H1 (cell line): ENCODE measurements at regions not wholly inside any gene's neighbourhood (a gene's known extent, or its start where the extent isn't known, plus 50 kb on each side); places are given as distances from the start of the nearest gene placed in this dataset.

Source experiments
- CTCF ChIA-PET: fragments of 300-600 bp; sonication (Branson Sonifier 250); formaldehyde crosslinking; loops from one replicate; lab custom pipeline; 2021; ENCODE audit not compliant: partially characterized antibody; lab: Charles Lee
- POLR2A ChIA-PET: fragments of 300-600 bp; sonication (Branson Sonifier 250); formaldehyde crosslinking; loops from one replicate; lab custom pipeline; 2021; ENCODE audit warnings: inconsistent platforms; ENCODE audit not compliant: partially characterized antibody; lab: Charles Lee
- DNase-seq, 2 experiments: peaks; one replicate each; pipeline versions ENCODE4 v3.0.0 to v3.0.0-alpha.2; 2010 to 2022; ENCODE audit warnings: low spot score in 2 of 2, low read depth in 1 of 2, mixed read lengths in 1 of 2
- FAIRE-seq: peaks from 2 replicates; lab custom pipeline; 2011; peaks lifted over from hg19 to GRCh38; lab: Jason Lieb, UNC
- H2AFZ ChIP-seq: 2 replicates; pipeline ENCODE4 v1.8.1; 2012; ENCODE audit warnings: low read length, inconsistent platforms
- H2AK5ac ChIP-seq: 2 replicates; pipeline ENCODE4 v1.6.1; 2013; ENCODE audit warnings: low read depth, low read length
- H2BK120ac ChIP-seq: replicated peaks from 2 replicates; pipeline ENCODE3; 2013; ENCODE audit warnings: low read depth, low read length, inconsistent platforms
- H2BK12ac ChIP-seq: 2 replicates; pipeline ENCODE4 v1.6.1; 2013; ENCODE audit warnings: low read depth, low read length
- H2BK15ac ChIP-seq: 2 replicates; pipeline ENCODE4 v1.6.1; 2013; ENCODE audit warnings: low read length
- H2BK20ac ChIP-seq: 2 replicates; pipeline ENCODE4 v1.6.1; 2013; ENCODE audit warnings: low read length
- H2BK5ac ChIP-seq: 2 replicates; pipeline ENCODE4 v1.6.1; 2013; ENCODE audit warnings: low read depth, low read length
- H3K14ac ChIP-seq: 2 replicates; pipeline ENCODE4 v1.6.1; 2013; ENCODE audit warnings: inconsistent platforms; ENCODE audit not compliant: insufficient read length
- H3K18ac ChIP-seq: 2 replicates; pipeline ENCODE4 v1.6.1; 2013; ENCODE audit warnings: low read length; ENCODE audit errors: extremely low read depth
- H3K23ac ChIP-seq: 2 replicates; pipeline ENCODE4 v1.6.1; 2013; ENCODE audit warnings: inconsistent platforms; ENCODE audit not compliant: insufficient read length
- H3K23me2 ChIP-seq: 2 replicates; pipeline ENCODE4 v1.6.1; 2013; ENCODE audit warnings: low read depth, low read length
- H3K27ac ChIP-seq: 2 replicates; pipeline ENCODE4 v1.6.1; 2011; ENCODE audit warnings: low read depth, low read length, inconsistent platforms
- H3K27me3 ChIP-seq, 4 experiments: replicated peaks in 1 of 4; 1 replicate in 1 of 4; 2 replicates in 3 of 4; pipeline versions ENCODE4 v1.6.1 to v1.8.1; 2011 to 2013; ENCODE audit warnings: low read length in 3 of 4, mild to moderate bottlenecking in 3 of 4, inconsistent platforms in 2 of 4, mixed read lengths in 2 of 4, moderate library complexity in 1 of 4; ENCODE audit not compliant: control insufficient read depth in 3 of 4, insufficient read depth in 3 of 4; ENCODE audit errors: extremely low read depth in 1 of 4
- H3K36me3 ChIP-seq, 4 experiments: 2 replicates each; pipeline versions ENCODE4 v1.6.1 to v1.8.1; 2011 to 2013; ENCODE audit warnings: mild to moderate bottlenecking in 4 of 4, low read length in 3 of 4, moderate library complexity in 2 of 4, control low read depth in 1 of 4, inconsistent platforms in 1 of 4; ENCODE audit not compliant: insufficient read depth in 4 of 4, control insufficient read depth in 2 of 4
- H3K4ac ChIP-seq: replicated peaks from 2 replicates; pipeline ENCODE3; 2013; ENCODE audit warnings: low read length, low read depth, mixed read lengths, inconsistent platforms; ENCODE audit not compliant: insufficient read length
- H3K4me1 ChIP-seq, 4 experiments: replicated peaks in 1 of 4; 1 replicate in 1 of 4; 2 replicates in 3 of 4; pipeline versions ENCODE4 v1.6.1 to v1.8.1; 2011 to 2013; ENCODE audit warnings: low read length in 3 of 4, inconsistent platforms in 2 of 4, mixed read lengths in 1 of 4; ENCODE audit not compliant: insufficient read depth in 4 of 4, control insufficient read depth in 3 of 4
- H3K4me2 ChIP-seq, 2 experiments: 2 replicates each; pipeline versions ENCODE4 v1.6.1 to v1.8.1; 2011 to 2013; ENCODE audit warnings: low read depth in 2 of 2, low read length in 2 of 2, control low read depth in 1 of 2, inconsistent platforms in 1 of 2, mild to moderate bottlenecking in 1 of 2; ENCODE audit not compliant: insufficient read depth in 1 of 2
- H3K4me3 ChIP-seq, 4 experiments: fragments of 200-600, 300-600 bp in 1 of 4; sonication (generic), shearing (Covaris generic), sonication (Bioruptor Twin) in 1 of 4; 2 replicates each; pipeline versions ENCODE4 v1.5.1 to v1.8.1; 2011 to 2016; ENCODE audit warnings: low read length in 4 of 4, low read depth in 3 of 4, control low read depth in 2 of 4, inconsistent platforms in 2 of 4, mild to moderate bottlenecking in 2 of 4, mixed read lengths in 1 of 4, moderate library complexity in 1 of 4; ENCODE audit not compliant: insufficient read depth in 2 of 4; ENCODE audit errors: extremely low read depth in 1 of 4
- H3K56ac ChIP-seq: replicated peaks from 2 replicates; pipeline ENCODE3; 2013; ENCODE audit warnings: low read depth, mild to moderate bottlenecking, mixed read lengths, low read length, inconsistent platforms; ENCODE audit not compliant: insufficient read length
- H3K79me1 ChIP-seq: 2 replicates; pipeline ENCODE4 v1.6.1; 2013; ENCODE audit warnings: low read depth, low read length, control low read depth
- H3K79me2 ChIP-seq, 2 experiments: 2 replicates each; pipeline versions ENCODE4 v1.6.1 to v1.8.1; 2012 to 2013; ENCODE audit warnings: low read length in 2 of 2, mild to moderate bottlenecking in 2 of 2, inconsistent platforms in 1 of 2; ENCODE audit not compliant: insufficient read depth in 2 of 2, control insufficient read depth in 1 of 2
- H3K9ac ChIP-seq, 4 experiments: replicated peaks in 1 of 4; 1 replicate in 1 of 4; 2 replicates in 3 of 4; pipeline versions ENCODE4 v1.6.1 to v1.8.1; 2011 to 2013; ENCODE audit warnings: low read depth in 3 of 4, low read length in 3 of 4, control low read depth in 2 of 4, mild to moderate bottlenecking in 2 of 4, moderate library complexity in 2 of 4, inconsistent platforms in 1 of 4; ENCODE audit errors: extremely low read depth in 1 of 4
- H3K9me3 ChIP-seq, 2 experiments: 2 replicates each; pipeline versions ENCODE4 v1.6.1 to v1.8.1; 2012 to 2013; ENCODE audit warnings: mild to moderate bottlenecking in 2 of 2, moderate library complexity in 2 of 2, control low read depth in 1 of 2, inconsistent platforms in 1 of 2, low read depth in 1 of 2, low read length in 1 of 2, mixed read lengths in 1 of 2; ENCODE audit not compliant: insufficient read depth in 2 of 2
- H4K20me1 ChIP-seq, 2 experiments: replicated peaks in 1 of 2; 2 replicates each; pipeline versions ENCODE3 to v1.8.1; 2011 to 2013; ENCODE audit warnings: inconsistent platforms in 2 of 2, low read length in 2 of 2, mild to moderate bottlenecking in 1 of 2; ENCODE audit not compliant: insufficient read depth in 2 of 2, control insufficient read depth in 1 of 2
- H4K5ac ChIP-seq: 2 replicates; pipeline ENCODE4 v1.6.1; 2013; ENCODE audit warnings: low read length, low read depth, mixed read lengths, inconsistent platforms; ENCODE audit not compliant: insufficient read length
- H4K8ac ChIP-seq: 2 replicates; pipeline ENCODE4 v1.8.0; 2013; ENCODE audit warnings: mild to moderate bottlenecking, moderate library complexity, low read length, inconsistent platforms; ENCODE audit not compliant: insufficient read depth; ENCODE audit errors: extremely low read depth
- H4K91ac ChIP-seq: replicated peaks from 2 replicates; pipeline ENCODE3; 2013; ENCODE audit warnings: low read length, mixed read lengths, inconsistent platforms; ENCODE audit not compliant: insufficient read length
- BCL11A ChIP-seq, 2 experiments: IDR thresholded peaks; one replicate each; pipeline ENCODE4 v1.6.1; 2011; ENCODE audit warnings: low read depth in 2 of 2, low read length in 2 of 2, mild to moderate bottlenecking in 2 of 2
- FOSL1 ChIP-seq: IDR thresholded peaks from 2 replicates; pipeline ENCODE4 v1.6.1; 2011; ENCODE audit warnings: mild to moderate bottlenecking, low read depth, low read length, moderate library complexity; ENCODE audit not compliant: insufficient read depth
- GABPA ChIP-seq: IDR thresholded peaks from 2 replicates; pipeline ENCODE4 v1.6.1; 2011; ENCODE audit warnings: mild to moderate bottlenecking, low read length, moderate library complexity, borderline replicate concordance; ENCODE audit not compliant: insufficient read depth
- HDAC6 ChIP-seq: IDR thresholded peaks from one replicate; pipeline ENCODE4 v1.7.1; 2012; ENCODE audit warnings: low read depth, mild to moderate bottlenecking, inconsistent platforms, low read length, moderate library complexity
- JUN ChIP-seq: IDR thresholded peaks from 2 replicates; pipeline ENCODE4 v1.6.1; 2011; ENCODE audit warnings: low read depth, mild to moderate bottlenecking, improper control_type of control experiment, low read length
- KDM4A ChIP-seq: IDR thresholded peaks from one replicate; pipeline ENCODE4 v1.7.1; 2012; ENCODE audit warnings: low read depth, mild to moderate bottlenecking, moderate library complexity, low read length, inconsistent platforms; ENCODE audit not compliant: severe bottlenecking
- NANOG ChIP-seq: IDR thresholded peaks from 2 replicates; pipeline ENCODE4 v1.6.1; 2011; ENCODE audit warnings: low read length, low read depth, mild to moderate bottlenecking, inconsistent platforms; ENCODE audit not compliant: insufficient read depth, poor library complexity, severe bottlenecking
- PHF8 ChIP-seq: fragments of 200-600 bp; sonication (generic); conservative IDR thresholded peaks from 2 replicates; pipeline ENCODE4 v1.7.1; 2012; ENCODE audit warnings: low read depth, mild to moderate bottlenecking, inconsistent platforms, low read length, moderate library complexity
- POLR2AphosphoS5 ChIP-seq: IDR thresholded peaks from 2 replicates; pipeline ENCODE4 v1.6.1; 2011; ENCODE audit warnings: low read depth, low read length
- POU5F1 ChIP-seq: IDR thresholded peaks from 2 replicates; pipeline ENCODE4 v1.6.1; 2011; ENCODE audit warnings: low read depth, mild to moderate bottlenecking, low read length, moderate library complexity
- SIRT6 ChIP-seq: IDR thresholded peaks from one replicate; pipeline ENCODE4 v1.7.1; 2012; ENCODE audit warnings: low read length, inconsistent platforms
- SP1 ChIP-seq: IDR thresholded peaks from 2 replicates; pipeline ENCODE4 v1.6.1; 2011; ENCODE audit warnings: low read depth, low read length
- SP4 ChIP-seq: IDR thresholded peaks from 2 replicates; pipeline ENCODE4 v1.6.1; 2012; ENCODE audit warnings: low read length, inconsistent platforms
- TAF1 ChIP-seq: IDR thresholded peaks from 2 replicates; pipeline ENCODE4 v1.6.1; 2011; ENCODE audit warnings: mild to moderate bottlenecking, low read depth, low read length
- TAF7 ChIP-seq: optimal IDR thresholded peaks from 2 replicates; pipeline ENCODE3; 2011; ENCODE audit warnings: low read depth, mild to moderate bottlenecking, inconsistent platforms, low read length, moderate library complexity, borderline replicate concordance
- TCF12 ChIP-seq: IDR thresholded peaks from 2 replicates; pipeline ENCODE4 v1.6.1; 2011; ENCODE audit warnings: low read depth, mild to moderate bottlenecking, low read length
- WGBS, 2 experiments: shearing (Covaris generic) in 1 of 2; methylation state at CpG; one replicate each; pipeline versions ENCODE4 v1.1.6 to v1.1.7; 2013 to 2015; ENCODE audit warnings: low lambda C conversion rate in 2 of 2, mixed read lengths in 2 of 2, inconsistent platforms in 1 of 2, low coverage in 1 of 2, missing lambda C conversion rate in 1 of 2; ENCODE audit not compliant: insufficient replicate concordance in 2 of 2, insufficient coverage in 1 of 2, insufficient read length in 1 of 2; ENCODE audit errors: extremely low coverage in 1 of 2, missing lambda C conversion rate in 1 of 2; 5-methylcytosine and 5-hydroxymethylcytosine counted together

- Histone ChIP-seq H3K4me3 (no peak overlapping the region), H2BK12ac (no peak overlapping the region), H3K27me3 (no peaks in the 10 kb centered on the region), H4K20me1 (no peaks in the 10 kb centered on the region), H4K5ac (no peak overlapping the region), H3K23ac (no peak overlapping the region), H3K79me2 (no peaks in the 10 kb centered on the region), H2BK15ac (no peak overlapping the region), H2BK120ac (no peak overlapping the region), H2BK20ac (no peak overlapping the region), H3K36me3 (no peaks in the 10 kb centered on the region), H3K9me3 (peaks cover 7% of the 10 kb centered on the region in 2 experiments; a peak in 3 of 4 replicates), H4K91ac (no peak overlapping the region), H3K79me1 (no peaks in the 10 kb centered on the region), H3K27ac (no peak overlapping the region), H4K8ac (no peak overlapping the region), H3K14ac (no peak overlapping the region), H3K18ac (no peak overlapping the region), H2AK5ac (no peak overlapping the region), H3K4me1 (no peaks in the 10 kb centered on the region), H3K4ac (no peak overlapping the region), H2AFZ (no peak overlapping the region), H3K56ac (no peak overlapping the region)
- no peak for FAIRE-seq
- 86% methylated on average over 3 of the region's 3 CpGs; no CpG with 5 or more reads in 1 of the 2 experiments for WGBS, 2 experiments
- TF ChIP-seq PHF8 (no peak), TCF12 (no peak), GABPA (no peak), BCL11A (IDR thresholded peaks at IDR 0.05; ENCODE audit: low read depth in 2 of 2, low read length in 2 of 2) (no peak), TAF7 (no peak), NANOG (no peak), SIRT6 (no peak), POU5F1 (no peak), FOSL1 (no peak), KDM4A (no peak), SP4 (no peak), POLR2AphosphoS5 (no peak), JUN (no peak), HDAC6 (no peak), SP1 (no peak), TAF1 (no peak)
- TF ChIP-seq, all 59 proteins: peak for 0
- Histone ChIP-seq H3K4me2 (no peak overlapping the region), H3K9ac (no peak overlapping the region), H2BK5ac (no peak overlapping the region), H3K23me2 (no peaks in the 10 kb centered on the region)
- CTCF ChIA-PET, result interaction anchor here (0.5 kb wide), 1 partner anchor 178 kb away, joined by 3 read pairs; no protein-coding TSS in a partner anchor
- no peak for DNase-seq
- POLR2A ChIA-PET, result no interaction called here
Observed at GRCh38 chr16:9419161-9419560, 327.7 kb downstream of the HAPSTR1 start.
